GM20431 (cell line): ENCODE measurements at regions not wholly inside any gene's neighbourhood (a gene's known extent, or its start where the extent isn't known, plus 50 kb on each side); places are given as distances from the start of the nearest gene placed in this dataset.

Experiments
- in situ Hi-C: fragments of 300-500 bp; cut with MseI, MboI; formaldehyde crosslinking; loops from one replicate; pipeline ENCODE4 v1.15.0; 2020; ENCODE audit warnings: low sequenced_read_pairs; ENCODE audit not compliant: unreplicated experiment

GRCh38 chr3:59280113-59280512 is 230.3 kb upstream of the CFAP20DC start:
- in situ Hi-C loops, result no loop called here

GRCh38 chr3:59277816-59278215 is 228.0 kb upstream of the CFAP20DC start:
- in situ Hi-C loops, result no loop called here

GRCh38 chr3:59277201-59277600 is 227.4 kb upstream of the CFAP20DC start:
- in situ Hi-C loops, result no loop called here

GRCh38 chr3:59273976-59274375 is 224.2 kb upstream of the CFAP20DC start:
- in situ Hi-C loops, result no loop called here

- in situ Hi-C loops, result no loop called here
Observed at GRCh38 chr3:59271971-59272370, 222.1 kb upstream of the CFAP20DC start.

DNA sequence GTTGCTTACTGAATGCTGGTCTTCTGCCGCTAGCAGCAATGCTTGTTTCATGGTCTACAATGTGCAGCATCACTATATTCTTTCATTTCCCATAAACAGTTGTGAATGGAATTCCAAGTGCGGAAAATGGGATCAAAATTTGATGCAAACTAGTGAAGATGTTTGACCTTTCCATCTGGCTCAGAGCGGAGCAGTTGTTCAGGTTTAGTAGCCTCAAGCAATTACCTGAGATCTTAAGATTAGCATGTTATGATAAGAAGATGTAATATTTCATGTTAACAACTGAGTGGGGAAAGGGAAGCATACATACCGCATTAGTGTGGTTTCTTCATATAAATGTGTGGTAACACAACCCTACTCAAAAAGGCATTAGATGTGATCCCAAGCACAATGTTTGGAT is 221.1 kb upstream of the CFAP20DC start:
- in situ Hi-C loops, result no loop called here

DNA sequence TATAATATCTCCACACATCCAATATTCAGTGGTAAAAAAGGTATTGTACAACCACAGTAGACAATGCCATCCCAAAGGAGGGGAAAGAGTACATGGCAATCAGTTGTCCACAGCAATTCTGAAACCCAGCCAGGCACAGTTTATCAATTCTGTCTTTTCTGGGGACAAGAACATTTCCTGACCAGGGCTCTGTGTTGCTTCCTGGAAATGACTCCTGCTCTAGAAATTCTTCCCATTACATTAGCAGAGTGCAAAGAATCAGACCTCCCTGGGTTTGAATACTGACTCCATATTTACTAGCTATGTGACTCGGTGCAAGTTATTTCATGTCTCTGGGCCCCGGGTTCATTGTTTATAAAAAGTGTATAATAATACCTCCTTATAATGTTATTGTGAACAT is 220.4 kb upstream of the CFAP20DC start:
- in situ Hi-C loops, result no loop called here

GRCh38 chr3:59268170-59268569 is 218.3 kb upstream of the CFAP20DC start:
- in situ Hi-C loops, result no loop called here

DNA sequence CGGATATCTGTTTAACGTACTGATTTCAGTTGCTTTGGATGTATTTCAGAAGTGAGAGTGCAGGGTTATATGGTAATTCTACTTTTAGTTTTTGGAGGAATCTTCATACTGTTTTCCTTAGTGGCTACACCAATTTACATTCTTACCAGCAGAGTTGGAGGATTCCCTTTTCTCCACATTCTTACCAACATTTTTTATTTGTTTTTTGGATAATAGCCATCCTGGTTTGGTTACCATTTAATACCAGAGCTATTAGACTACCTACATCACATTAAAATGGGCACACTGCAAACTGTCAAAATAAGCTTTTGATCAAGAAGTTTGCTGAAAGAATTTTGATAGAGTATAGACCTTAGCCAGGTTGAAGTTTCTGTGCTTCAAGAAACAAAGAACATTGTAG is 217.2 kb upstream of the CFAP20DC start:
- in situ Hi-C loops, result no loop called here

DNA sequence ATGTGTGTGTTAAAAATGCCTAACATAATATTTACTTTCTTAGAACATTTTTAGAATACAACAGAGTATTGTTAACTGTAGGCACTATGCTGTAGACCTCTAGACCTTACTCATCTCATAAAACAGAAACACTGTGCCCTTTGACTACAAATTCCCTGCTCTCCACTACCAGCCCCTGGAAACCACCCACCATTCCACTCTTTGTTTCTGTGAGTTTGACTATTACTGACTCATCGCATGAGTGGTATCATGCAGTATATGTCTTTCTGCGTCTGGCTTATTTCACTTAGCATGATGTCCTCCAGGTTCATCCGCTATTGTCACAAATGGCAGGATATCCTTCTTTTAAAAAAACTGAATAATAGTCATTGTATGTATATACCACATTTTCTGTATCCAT is 216.7 kb upstream of the CFAP20DC start:
- in situ Hi-C loops, result no loop called here

- in situ Hi-C loops, result no loop called here
Observed at GRCh38 chr3:59265566-59265965, 215.7 kb upstream of the CFAP20DC start.

GRCh38 chr3:59264366-59264765 is 214.5 kb upstream of the CFAP20DC start:
- in situ Hi-C loops, result no loop called here

GRCh38 chr3:59263152-59263551 is 213.3 kb upstream of the CFAP20DC start:
- in situ Hi-C loops, result no loop called here

GRCh38 chr3:59262076-59262498 is 212.3 kb upstream of the CFAP20DC start:
- in situ Hi-C loops, result no loop called here

GRCh38 chr3:59261009-59261408 is 211.2 kb upstream of the CFAP20DC start:
- in situ Hi-C loops, result no loop called here

GRCh38 chr3:59258550-59259260 is 208.9 kb upstream of the CFAP20DC start:
- in situ Hi-C loops, result no loop called here

DNA sequence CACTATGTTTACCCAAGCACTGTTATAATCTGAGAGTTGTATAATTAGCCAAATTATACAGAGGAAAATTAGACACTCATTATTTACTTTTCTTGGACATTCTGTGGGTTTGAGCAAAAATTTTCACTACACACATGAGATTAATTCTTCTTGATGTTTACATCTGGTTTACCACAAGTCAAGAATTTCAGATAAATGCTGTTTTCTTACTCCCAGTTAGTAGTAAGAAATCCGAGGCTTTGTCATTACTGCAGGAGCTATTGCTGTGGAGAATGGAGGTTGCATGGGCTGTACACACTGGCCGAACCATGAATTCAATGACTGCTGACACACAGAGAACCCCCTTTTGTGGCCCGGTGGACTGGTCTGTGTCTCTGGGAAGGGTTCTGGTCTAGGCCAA is 207.7 kb upstream of the CFAP20DC start:
- in situ Hi-C loops, result no loop called here

- in situ Hi-C loops, result no loop called here
Observed at GRCh38 chr3:59256230-59256629, 206.4 kb upstream of the CFAP20DC start.

- in situ Hi-C loops, result no loop called here
Observed at GRCh38 chr3:59254976-59255375, 205.2 kb upstream of the CFAP20DC start.

DNA sequence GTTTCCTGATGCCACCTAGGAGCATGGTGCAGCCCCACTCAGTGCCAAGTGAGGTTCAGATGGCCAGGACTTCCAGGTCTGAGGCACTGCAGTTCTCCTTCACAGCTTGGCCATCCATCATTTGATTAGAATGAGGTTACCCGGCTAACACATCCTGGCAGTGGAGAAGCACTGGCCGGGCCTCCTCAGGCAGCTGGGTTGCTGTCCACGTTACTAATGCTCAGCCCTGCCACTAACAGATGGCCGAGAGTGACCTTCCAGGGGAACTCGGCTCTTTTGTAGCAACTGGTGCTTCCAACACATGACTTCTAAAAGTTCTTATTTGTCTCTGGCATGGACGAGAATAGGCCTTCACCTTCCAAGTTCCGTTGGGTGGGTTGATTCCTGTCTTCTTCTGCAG is 204.6 kb upstream of the CFAP20DC start:
- in situ Hi-C loops, result no loop called here

GRCh38 chr3:59253523-59253922 is 203.7 kb upstream of the CFAP20DC start:
- in situ Hi-C loops, result no loop called here

DNA sequence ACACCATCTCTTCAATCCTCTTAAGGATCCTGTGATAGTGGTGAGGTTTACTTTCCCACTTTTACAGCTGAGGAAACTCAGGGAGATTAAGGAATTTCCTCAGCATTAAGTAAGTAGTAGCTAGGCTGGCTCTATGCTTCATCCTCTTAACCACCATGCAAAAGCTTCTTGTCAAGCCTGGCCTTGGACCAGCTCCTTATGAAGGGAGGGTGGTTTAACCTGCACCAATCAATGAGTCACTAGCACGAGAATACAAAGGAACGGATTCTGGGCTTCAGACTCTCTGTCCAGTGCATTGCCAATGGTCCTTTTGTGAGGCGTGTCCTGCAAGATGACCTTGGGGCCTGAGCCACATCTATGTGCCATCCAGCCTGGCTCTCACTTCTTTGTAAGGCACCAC is 202.0 kb upstream of the CFAP20DC start:
- in situ Hi-C loops, result no loop called here
